Activated CD8-positive, alpha-beta memory T cell treated with anti-CD3 and anti-CD28 coated beads, Interleukin-2, amount 50 U/mL, for 48 hours (primary cell): ENCODE measurements at regions not wholly inside any gene's neighbourhood (a gene's known extent, or its start where the extent isn't known, plus 50 kb on each side); places are given as distances from the start of the nearest gene placed in this dataset.

Experiments
- DNase-seq: peaks from one replicate; pipeline ENCODE4 v3.0.0-alpha.2; 2020

DNA sequence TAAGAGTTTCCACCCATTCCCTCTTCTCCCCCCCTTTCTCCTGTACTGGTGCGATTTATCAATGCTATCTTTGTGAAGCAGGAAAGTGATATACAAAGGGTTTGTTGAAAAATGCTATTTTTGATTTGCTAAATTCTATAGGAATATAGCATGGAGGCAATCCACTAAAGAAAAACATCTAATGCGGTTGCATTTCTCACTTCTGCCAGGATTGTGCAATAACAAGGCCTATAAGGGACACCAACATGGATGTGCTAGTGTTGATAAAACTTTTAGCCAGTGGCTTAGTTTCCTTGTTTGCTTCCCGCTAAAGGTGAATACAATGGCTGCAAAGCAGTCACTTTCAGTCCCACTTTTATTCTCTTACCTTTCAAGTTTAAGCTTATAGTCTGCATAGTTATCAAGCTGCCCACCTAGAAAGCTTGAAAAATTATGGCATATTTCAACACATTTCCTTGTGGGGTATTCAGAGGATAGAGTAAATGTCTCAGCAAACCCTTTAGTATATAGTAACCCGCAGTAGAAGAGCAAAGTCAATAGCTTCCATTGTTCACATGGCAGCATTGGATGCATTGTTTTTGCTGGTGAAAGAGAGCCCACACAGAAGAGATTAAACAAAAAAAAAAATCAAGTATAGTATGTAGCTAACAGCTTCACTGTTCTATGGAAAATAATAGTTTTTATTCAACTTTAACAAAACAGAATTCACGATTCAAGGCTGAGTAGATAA, 674.6 kb upstream of the SEMA6A start:
- DNase-seq: no peak

DNA sequence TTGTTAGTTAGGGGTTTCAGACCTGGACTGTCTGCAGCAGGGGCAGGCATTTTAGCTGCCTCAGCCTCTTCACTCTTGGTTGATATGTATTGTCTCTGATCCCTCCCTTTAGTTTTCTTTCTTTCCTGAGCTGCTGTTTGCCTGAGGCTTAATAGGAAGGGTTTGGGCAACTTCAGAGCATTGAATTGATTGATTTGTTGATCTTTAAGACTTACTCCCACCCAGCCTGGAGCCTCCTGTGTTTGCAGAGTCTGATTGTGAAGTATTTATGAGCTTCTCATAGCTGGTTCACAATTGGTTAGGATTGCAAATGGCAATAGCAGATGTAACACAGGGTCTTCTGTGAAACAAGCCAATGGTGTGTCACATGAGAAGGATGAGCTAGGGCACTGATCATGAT, 671.8 kb upstream of the SEMA6A start:
- no peak for DNase-seq

DNA sequence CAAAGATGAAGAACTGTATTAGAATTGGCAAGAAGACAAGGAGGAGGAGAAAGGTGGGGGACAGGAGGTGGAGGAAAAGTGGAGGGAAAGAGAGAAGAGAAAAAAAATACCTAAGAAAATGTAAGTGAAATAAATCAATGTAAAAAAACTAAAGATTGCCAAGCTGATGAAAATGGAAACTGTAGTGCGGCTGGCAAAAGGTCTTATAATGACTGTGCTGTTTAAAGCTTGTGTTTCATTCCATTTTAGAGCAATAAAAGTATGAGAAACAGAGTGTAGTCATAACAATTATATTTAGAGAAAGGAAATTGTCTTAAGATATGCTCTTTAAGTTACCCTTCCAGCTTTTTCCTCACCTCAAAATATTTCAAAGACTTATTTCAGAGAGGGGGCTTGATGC, 670.5 kb upstream of the SEMA6A start:
- no peak for DNase-seq

DNA sequence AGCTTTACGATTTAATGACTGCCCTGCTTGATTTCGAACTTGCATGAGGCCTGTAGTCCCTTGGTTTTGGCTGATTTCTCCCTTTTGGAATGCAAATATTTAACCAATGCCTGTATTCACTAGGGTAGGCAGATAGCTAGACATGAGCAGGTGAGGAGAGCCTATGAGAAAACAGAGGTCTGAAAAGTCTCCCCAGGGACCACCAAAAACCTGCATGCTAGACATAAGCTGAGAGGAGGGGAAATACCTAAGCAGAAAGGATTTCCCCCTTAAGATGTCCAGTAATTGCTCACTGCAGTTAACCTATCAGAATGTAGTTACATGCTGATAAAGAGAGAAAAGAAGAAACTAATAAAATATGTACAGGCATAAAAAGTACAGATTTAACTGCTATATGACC, 667.4 kb upstream of the SEMA6A start:
- DNase-seq: no peak

DNA sequence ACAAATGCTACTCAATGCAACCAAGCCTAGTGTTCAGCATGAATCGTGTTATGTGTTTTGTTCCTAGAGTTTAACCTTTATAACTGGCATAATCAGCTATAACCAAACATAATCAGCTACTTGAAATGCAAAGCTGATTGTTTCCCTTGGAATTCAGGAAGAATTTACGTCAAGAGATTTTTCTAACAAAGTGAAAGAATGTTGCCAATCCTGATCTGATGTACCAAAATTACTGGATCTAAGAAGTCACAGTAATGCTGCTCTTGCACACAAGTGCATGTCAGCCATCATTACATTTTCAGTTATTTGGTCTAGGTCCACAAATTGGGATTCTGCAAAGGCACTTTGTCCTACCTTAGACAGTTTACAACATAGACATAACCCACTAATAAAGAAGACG, 662.3 kb upstream of the SEMA6A start:
- DNase-seq: no peak

DNA sequence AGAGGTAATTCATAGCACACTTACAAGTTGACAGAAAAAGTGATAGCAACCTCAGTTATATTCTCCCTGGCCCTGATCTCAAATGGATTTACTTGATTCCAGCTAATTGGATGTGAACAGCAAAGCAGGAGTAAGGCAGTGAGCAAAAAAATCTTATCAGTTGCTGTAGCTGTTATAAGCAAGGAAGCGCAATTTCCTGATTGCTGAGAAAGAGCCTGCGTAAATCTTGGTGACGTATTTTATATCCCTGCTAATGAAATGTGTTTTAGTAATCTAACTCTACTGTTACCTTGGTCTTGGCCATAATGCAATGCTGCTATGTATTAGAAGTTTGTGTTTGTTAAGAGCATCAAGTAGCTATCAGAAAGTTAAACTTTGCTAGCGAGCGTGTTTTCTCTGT, 661.2 kb upstream of the SEMA6A start:
- no peak for DNase-seq

DNA sequence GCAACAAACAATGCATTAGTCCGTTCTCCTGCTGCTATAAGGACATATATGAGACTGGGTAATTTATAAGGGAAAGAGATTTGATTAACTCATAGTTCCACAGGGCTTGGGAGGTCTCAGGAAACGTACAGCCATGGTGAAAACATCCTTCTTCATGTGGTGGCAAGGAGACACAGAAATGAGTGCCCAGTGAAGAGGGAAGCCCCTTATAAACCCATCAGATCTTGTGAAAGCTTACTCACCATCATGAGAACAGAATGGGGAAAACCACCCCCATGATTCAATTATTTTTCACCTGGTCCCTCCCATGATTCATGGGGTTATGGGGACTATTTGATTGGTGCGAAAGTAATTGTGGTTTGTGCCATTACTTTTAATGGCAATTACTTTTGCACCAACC, 655.8 kb upstream of the SEMA6A start:
- DNase-seq: no peak

DNA sequence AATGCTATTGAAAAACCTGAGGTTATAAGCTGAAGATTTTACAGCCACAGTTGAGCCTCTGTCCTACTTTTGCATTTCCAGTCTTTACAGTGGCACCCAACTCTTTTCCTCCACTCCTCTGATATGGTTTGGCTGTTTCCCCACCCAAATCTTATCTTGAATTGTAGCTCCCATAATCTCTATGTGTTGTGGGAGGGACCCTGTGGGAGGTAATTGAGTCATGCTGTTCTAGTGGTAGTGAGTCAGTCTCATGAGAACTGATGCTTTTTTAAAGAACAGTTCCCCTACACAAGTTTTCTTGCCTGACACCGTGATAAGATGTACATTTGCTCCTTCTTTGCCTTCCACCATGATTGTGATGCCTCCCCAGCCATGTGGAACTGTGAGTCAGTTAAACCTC, 646.1 kb upstream of the SEMA6A start:
- DNase-seq: no peak

DNA sequence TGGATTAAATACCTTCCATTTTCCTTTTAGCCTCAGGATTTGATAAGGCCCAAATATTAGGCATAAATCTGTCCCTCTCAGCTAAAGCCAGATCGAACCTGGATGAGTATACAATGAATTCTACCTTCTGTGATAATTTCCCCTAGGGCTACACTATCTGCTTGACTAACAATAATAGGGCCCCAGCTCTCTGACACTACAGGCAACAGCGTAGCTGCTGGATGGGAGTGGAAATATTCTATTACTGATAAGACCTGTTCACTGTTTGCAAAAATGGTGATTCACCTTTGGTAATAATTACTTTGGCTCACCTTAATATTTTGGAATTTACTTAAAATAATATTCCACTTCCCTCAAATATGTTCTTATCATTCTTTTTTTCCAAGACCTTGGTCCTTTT, 644.2 kb upstream of the SEMA6A start:
- DNase-seq: no peak

DNA sequence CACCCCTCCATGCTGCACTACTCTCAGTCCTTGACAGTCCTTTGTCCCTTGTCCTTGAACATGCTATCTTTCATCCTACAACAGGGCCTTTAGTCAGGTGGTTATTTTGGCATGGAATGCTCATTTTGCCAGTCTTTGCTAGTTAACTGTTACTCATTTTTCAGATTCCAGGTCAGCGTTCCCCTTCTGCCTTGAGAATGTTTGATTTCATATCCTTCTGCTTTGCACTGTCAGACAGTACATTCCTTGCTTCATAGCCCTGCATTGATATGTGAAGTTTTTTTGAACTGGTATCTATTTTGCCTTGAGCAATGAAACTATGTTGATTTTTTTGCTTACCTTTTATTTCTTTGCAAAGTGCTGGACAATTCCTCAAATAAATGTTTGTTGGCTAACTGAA, 638.2 kb upstream of the SEMA6A start:
- no peak for DNase-seq

DNA sequence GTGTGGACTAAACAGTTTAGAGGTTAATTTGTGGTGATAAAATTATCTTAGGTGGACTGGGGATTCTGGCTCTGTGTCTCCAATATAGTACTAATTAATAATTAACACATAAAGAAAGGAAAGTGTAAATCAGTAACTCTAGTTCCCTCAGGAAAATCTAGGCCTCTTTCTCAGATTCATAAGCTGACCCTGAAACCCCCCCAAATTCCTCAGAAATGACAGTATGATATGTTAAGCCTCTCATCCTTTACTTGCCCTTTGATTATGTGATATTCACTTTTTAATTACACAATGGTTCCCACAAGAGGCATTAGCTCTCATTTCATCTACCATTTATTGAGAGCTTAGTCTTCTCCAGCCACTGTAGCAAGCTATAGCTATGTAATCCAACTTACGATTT, 636.2 kb upstream of the SEMA6A start:
- DNase-seq: no peak

DNA sequence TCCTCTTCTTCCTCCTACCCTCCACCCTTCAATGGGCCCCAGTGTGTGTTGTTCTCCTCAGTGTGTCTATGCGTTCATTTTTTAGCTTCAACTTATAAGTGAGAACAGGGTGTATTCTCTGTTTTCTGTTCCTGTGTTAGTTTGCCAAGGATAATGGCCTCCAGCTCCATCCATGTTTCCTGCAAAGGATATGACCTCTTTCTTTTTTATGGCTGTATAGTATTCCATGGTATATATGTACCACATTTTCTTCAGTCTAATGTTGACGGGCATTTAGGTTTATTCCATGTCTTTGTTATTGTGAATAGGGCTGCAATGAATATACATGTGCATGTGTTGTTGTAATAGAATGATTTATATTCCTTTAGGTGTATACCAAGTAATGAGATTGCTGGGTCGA, 634.9 kb upstream of the SEMA6A start:
- DNase-seq: no peak

DNA sequence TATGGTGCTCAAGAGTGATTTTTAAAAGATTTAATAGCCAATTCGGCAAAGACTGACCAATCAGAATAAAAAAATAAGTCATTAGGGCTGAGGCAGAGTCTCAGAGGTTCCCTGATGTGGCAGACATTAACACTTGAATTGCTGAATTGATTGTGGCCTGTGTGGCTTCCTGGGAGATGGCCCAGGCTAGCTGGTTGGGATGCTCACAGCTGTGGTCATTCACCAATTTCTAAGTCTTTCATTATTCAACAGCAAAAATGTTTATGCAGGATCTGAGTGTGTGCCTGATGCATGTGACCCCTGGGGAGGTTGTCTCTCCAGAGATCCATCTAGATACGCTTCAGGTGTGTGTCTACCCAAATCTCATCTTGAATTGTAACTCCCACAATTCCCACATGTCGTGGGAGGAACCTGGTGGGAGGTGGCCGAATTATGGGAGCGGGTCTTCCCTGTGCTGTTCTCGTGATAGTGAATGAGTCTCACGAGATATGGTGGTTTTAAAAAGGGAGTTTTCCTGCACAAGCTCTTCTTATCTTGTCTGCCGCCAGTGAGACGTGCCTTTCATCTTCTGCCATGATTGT, 632.6 kb upstream of the SEMA6A start:
- DNase-seq: no peak

DNA sequence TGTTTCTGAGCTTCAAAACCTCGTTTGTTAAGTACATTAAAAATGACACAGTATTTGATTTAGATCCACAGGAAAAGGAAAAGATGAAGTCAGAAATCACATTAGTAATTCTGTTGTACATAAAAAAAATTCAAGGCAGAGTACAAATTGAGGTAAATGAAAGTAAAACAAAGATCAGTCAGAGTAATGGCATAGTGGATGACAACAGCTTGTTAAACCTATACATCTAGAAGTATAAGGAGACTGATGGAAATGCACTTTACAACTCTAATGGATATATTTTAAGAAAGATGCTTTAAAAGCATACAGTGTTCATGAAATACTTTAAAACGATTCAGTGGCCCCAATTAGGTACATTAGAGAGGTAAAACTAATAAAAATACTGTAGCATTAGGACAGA, 631.3 kb upstream of the SEMA6A start:
- no peak for DNase-seq

DNA sequence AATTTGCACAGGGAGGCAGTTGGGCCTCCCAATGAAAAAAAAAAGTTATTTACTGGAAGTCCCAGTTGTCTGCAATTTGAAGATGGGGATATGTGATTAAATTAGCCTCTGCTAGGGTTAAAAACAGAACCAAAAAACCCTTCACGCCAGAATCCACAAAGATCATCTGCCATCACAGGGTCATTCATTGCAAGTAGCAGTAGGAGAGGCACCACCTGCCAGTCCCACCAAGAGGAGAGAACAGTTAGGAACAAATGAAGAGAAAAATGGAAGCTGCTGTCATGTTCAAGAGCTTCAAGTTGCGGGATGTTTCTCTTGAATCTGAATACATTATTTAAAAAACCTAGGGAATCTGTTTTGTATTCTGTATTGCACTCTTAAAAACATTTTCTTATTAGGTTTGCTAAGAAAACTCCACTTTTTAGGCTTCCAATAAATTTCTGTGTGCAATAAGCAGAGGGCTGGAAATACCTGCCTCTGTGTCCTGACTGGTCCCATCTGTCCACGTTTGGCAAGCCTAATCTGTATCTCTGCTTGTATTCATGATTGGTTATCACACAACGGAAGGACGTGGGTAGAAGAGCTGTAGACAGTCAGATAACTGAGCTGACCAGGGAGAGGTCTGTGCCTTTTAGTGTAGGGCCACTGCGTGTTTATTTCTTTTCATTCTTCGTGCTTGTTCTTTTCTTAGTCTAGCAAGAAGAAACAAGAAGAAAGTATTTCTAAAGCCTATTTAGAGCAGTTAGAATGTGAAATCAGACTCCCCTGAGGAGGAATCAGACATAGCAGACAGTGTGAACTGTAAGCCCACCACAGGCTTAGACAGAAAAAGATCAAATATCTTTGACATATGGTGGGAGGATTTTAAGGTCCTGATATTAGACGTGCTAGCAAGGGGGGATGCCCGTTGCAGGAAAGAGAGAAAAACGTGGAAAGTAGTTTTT, 630.6 kb upstream of the SEMA6A start:
- no peak for DNase-seq

DNA sequence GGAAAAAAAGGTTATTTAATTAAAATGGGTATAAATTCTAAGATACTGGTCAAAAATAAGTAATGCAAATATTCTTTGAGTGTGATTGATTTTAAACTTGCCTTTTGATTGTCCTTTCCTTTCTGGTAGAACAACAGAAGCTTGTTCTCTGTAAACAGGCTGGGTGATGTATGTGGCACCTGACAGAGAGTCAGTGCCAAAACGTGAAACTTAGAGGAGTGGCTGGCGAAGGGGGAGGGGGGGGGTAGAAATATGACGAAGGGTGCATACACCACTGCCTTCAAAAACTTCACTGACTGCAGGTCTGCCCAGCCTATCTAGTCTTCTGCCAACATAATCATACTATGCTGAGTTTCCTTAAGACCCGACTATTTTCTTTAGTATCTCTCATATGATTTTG, 629.8 kb upstream of the SEMA6A start:
- DNase-seq: no peak

DNA sequence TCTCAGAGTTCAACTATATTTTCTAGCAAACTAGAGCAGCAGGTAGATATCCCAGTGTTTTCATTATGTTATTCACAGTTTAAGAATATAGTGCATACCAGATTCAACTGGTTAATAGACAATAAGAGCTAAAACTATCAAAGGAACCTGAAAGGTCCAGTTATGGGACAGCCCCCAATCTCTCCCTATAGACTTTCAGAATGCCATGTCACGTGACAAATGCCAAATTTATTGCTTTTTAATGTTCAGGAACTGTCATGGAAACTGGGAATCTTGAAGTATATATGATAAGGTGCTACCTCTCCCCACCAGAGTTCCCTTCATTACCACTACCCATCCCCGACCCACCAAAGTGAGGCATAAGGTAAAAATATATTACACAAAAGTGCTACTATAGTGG, 629.0 kb upstream of the SEMA6A start:
- no peak for DNase-seq

DNA sequence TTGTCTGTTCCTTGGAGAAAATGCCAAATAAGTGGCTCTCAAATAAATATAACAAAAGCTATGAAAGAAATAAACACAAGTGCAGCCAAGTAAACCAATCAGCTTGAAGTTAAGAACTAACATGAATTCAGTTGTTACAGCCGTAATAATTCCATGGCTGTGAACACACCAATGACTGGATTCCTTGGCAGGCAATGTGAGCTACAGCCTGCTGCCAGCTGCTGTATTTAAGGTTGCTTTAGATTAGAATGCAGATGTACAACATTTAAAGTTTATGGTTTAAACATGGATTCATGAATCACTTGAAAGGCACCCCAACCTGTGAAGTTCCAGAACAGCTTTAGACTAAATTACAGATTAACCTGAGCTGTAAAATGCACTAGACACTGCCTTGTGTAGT, 626.4 kb upstream of the SEMA6A start:
- no peak for DNase-seq

DNA sequence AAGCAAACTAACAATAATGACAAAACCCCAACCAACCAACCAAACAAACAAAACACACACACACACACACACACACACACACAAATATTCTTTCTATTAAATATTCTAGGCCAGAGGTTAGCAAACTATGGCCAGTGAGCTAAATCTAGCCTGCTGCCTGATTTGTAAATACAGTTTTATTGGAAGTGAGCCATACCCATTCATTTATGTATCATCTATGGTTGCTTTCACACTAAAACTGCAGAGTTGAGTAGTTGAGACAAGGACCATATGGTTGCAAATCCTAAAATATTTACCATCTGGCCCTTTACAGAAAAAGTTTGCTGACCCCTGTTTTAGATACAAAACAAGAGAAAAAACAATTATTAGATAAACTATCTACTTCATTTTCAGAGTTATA, 620.5 kb upstream of the SEMA6A start:
- no peak for DNase-seq

DNA sequence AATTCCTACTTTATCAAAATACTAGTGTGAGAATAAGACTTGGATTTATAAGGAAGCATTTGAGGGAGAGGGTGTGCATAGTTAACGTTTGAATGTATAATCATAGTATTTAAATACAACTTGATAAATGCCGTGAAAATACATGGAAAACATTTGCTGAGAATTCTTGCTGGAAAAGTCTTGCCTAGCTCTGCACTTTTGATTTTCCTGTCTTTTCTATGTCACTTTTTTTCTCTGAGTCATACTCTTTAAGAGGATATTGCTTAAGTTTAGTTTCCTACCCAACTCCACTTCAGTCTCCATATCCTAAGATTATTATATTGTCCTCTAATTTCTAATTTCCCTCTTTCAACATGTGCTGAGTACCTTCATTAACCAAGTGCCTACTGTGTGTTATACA, 616.6 kb upstream of the SEMA6A start:
- no peak for DNase-seq

DNA sequence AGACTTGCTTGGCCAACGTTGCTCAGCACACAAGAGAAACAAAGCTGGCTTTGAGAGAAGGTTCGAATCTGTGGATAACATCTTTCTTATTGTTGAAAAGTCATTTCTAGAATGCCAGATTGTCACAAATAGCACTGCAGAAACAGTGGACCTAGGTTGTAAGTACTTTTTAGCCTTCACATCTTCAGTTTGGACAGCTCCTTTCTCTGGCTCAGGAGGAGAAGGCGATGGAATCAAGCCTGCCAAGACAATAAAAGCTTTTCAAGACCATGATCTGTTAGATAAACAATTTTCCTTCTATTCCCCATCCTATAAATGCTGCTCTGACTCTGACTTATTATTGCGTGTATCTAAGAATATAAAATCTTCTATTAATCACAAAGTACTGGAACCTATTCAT, 615.2 kb upstream of the SEMA6A start:
- DNase-seq: no peak

DNA sequence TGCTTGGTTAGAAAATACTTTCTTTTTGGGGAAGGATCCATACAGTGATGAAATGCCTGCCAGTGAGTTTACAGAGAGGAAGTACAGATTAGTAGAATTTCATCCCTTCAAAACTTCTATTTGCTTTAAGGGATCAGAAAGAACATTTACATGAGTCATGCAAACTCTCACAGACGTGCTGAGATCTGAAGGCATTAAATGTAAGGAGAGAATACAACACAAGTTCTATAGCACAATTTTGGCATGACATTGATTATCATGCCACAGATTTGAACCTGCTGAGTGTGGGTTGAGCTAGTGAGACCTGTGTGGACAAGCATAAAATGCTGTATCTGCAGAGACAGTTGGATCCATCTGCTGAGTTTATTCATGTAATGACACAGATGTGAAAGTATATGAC, 613.6 kb upstream of the SEMA6A start:
- DNase-seq: no peak

DNA sequence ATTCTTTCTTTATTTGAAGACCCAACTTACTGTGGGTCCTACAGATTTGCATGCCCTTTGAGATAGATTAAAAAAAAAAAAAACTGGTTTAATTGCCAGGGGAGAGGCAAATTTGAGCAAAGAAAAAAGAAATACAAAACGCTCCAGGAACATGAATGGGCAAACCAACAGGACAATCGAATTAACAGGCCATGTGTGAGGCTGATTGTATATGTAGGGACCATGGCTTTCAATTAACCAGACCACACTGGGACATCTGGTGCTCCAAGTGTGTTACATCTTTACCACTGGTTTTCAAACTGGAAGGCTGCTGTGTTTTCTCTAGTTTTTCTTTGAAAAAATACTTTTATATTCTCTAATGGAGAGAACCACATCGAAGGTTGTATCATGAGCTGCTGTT, 612.1 kb upstream of the SEMA6A start:
- DNase-seq: no peak

DNA sequence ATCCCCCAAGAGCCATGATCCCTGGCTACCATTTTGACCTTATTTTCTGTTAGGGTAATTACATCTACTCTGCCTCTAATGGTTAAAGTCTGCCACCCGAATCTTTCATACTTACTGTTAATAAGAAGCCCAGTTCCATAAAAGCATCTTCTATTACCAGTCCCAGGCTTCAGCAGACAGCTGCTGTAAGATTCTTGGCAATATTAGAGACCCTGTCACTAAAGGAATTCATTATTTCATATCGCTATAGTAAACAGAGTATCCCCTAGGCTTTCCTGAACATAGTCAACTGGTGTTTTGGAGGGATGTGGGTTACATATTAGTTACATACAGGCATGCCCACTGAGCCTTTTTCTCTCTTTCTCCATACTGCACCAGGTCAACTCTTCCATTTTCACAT, 608.7 kb upstream of the SEMA6A start:
- no peak for DNase-seq
